ENCODE measurements at regions not wholly inside any gene's neighbourhood (a gene's known extent, or its start where the extent isn't known, plus 50 kb on each side); places are given as distances from the start of the nearest gene placed in this dataset.

DNA sequence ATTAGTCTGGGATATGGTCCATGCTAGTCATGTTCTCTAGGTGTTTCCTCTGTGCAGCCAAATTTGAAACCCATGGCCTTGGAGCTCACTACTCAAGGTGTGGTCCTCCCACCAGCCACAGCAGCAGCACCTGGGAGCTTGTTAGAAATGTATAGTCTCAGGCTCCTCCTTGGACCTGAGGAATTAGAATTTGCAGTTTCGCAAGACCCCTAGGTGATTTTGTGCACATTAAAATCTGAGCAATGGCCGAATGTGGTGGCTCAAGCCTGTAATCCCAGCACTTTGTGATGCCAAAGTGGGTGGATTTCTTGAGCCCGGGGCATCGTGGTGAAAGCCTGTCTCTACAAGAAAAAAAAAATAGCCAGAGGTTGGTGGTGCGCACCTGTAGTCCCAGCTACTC is 72.3 kb upstream of the NEK6 start:
- TF ChIP-seq, protein P1, sequence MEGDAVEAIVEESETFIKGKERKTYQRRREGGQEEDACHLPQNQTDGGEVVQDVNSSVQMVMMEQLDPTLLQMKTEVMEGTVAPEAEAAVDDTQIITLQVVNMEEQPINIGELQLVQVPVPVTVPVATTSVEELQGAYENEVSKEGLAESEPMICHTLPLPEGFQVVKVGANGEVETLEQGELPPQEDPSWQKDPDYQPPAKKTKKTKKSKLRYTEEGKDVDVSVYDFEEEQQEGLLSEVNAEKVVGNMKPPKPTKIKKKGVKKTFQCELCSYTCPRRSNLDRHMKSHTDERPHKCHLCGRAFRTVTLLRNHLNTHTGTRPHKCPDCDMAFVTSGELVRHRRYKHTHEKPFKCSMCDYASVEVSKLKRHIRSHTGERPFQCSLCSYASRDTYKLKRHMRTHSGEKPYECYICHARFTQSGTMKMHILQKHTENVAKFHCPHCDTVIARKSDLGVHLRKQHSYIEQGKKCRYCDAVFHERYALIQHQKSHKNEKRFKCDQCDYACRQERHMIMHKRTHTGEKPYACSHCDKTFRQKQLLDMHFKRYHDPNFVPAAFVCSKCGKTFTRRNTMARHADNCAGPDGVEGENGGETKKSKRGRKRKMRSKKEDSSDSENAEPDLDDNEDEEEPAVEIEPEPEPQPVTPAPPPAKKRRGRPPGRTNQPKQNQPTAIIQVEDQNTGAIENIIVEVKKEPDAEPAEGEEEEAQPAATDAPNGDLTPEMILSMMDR (IDR thresholded peaks at IDR 0.05): no peak
- TF ChIP-seq PRRX2 (CRISPR knock-in tag; IDR thresholded peaks at IDR 0.05): no peak
- TF ChIP-seq, protein P2, sequence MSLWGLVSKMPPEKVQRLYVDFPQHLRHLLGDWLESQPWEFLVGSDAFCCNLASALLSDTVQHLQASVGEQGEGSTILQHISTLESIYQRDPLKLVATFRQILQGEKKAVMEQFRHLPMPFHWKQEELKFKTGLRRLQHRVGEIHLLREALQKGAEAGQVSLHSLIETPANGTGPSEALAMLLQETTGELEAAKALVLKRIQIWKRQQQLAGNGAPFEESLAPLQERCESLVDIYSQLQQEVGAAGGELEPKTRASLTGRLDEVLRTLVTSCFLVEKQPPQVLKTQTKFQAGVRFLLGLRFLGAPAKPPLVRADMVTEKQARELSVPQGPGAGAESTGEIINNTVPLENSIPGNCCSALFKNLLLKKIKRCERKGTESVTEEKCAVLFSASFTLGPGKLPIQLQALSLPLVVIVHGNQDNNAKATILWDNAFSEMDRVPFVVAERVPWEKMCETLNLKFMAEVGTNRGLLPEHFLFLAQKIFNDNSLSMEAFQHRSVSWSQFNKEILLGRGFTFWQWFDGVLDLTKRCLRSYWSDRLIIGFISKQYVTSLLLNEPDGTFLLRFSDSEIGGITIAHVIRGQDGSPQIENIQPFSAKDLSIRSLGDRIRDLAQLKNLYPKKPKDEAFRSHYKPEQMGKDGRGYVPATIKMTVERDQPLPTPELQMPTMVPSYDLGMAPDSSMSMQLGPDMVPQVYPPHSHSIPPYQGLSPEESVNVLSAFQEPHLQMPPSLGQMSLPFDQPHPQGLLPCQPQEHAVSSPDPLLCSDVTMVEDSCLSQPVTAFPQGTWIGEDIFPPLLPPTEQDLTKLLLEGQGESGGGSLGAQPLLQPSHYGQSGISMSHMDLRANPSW (CRISPR knock-in tag; conservative IDR thresholded peaks at IDR 0.05; ENCODE audit: low read depth): no peak
- TF ChIP-seq, protein P3, sequence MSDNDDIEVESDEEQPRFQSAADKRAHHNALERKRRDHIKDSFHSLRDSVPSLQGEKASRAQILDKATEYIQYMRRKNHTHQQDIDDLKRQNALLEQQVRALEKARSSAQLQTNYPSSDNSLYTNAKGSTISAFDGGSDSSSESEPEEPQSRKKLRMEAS (CRISPR knock-in tag; IDR thresholded peaks at IDR 0.05): no peak
